ENCODE measurements at regions not wholly inside any gene's neighbourhood (a gene's known extent, or its start where the extent isn't known, plus 50 kb on each side); places are given as distances from the start of the nearest gene placed in this dataset.

- Histone ChIP-seq H3K79me2 (ENCODE audit: control insufficient read depth, insufficient read depth, low read length) (no peaks in the 10 kb centered on the region), H4K20me1 (replicated peaks; ENCODE audit: control insufficient read depth, extremely low read depth, insufficient read depth, low read length) (no peaks in the 10 kb centered on the region), H3K4me1 (ENCODE audit: control insufficient read depth, extremely low read depth, insufficient read depth, low read length) (no peaks in the 10 kb centered on the region), H3K9me1 (replicated peaks; ENCODE audit: control insufficient read depth, extremely low read depth, insufficient read depth, low read length) (no peaks in the 10 kb centered on the region), H3K4me3 (replicated peaks in 1 of 3; ENCODE audit: insufficient read depth in 1 of 3, low read depth in 1 of 3, low read length in 3 of 3) (no peak overlapping the region), H3K36me3 (ENCODE audit: control insufficient read depth in 2 of 2, extremely low read depth in 1 of 2, insufficient read depth in 2 of 2, low read length in 2 of 2) (no peaks in the 10 kb centered on the region), H2AFZ (ENCODE audit: low read depth, low read length) (no peak overlapping the region), H3K27ac (ENCODE audit: insufficient read depth, low read depth, low read length) (no peak overlapping the region), H3K4me2 (ENCODE audit: insufficient read depth, low read length) (no peak overlapping the region), H3K27me3 (ENCODE audit: control insufficient read depth in 2 of 2, insufficient read depth in 2 of 2, low read length in 2 of 2) (no peaks in the 10 kb centered on the region), H3K9me3 (replicated peaks; ENCODE audit: control insufficient read depth, insufficient read depth, low read length) (no peaks in the 10 kb centered on the region), H3K9ac (replicated peaks; ENCODE audit: extremely low read depth, insufficient read depth, low read length) (no peak overlapping the region)
- DNase-seq (ENCODE audit: low read depth, low spot score) = no peak
- TF ChIP-seq MAX (IDR thresholded peaks at IDR 0.05; ENCODE audit: insufficient read depth, insufficient read length) = no peak
- dilution Hi-C loops (cut with MboI; ENCODE audit: extremely low pct_ligation_motif_present, low sequenced_read_pairs) = no loop called here
- no TSS peak for BruUV-seq (replicated peaks)
- ChIA-PET POLR2A (no interaction called here), CTCF (no interaction called here)
- no peak for FAIRE-seq
- intact Hi-C loops (cut with micrococcal nuclease) = no loop called here
These were observed 1445.5 kb downstream of the MAT2B start for GRCh38 chr5:164950927-164951326.

DNA sequence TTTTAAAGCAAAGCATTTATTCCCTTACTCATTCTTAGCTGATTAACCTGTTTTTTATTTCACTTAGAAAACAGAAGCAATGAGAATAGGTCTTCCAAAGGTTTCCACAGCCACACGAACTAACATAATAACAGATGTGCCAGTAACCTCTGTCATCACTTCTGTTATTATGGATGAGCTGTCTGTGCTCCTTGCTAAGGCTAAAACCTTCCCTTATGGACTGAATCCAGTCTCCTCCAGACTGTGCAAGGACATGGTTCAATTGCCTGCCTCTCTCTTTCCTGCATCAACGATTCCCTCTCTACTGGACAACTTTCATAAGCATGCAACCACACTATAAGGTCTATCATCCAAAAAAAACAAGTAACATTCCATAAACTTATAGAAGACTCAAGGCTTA is 1446.2 kb downstream of the MAT2B start:
- no peaks in the 10 kb centered on the region for H3K36me3 ChIP-seq (ENCODE audit: control insufficient read depth in 2 of 2, extremely low read depth in 1 of 2, insufficient read depth in 2 of 2, low read length in 2 of 2)
- H3K9me1 ChIP-seq (replicated peaks; ENCODE audit: control insufficient read depth, extremely low read depth, insufficient read depth, low read length) = no peaks in the 10 kb centered on the region
- no peak overlapping the region for H3K4me3 ChIP-seq (replicated peaks in 1 of 3; ENCODE audit: insufficient read depth in 1 of 3, low read depth in 1 of 3, low read length in 3 of 3)
- no peaks in the 10 kb centered on the region for H3K9me3 ChIP-seq (replicated peaks; ENCODE audit: control insufficient read depth, insufficient read depth, low read length)
- H3K4me1 ChIP-seq (ENCODE audit: control insufficient read depth, extremely low read depth, insufficient read depth, low read length) = no peaks in the 10 kb centered on the region
- H3K79me2 ChIP-seq (ENCODE audit: control insufficient read depth, insufficient read depth, low read length) = no peaks in the 10 kb centered on the region
- H3K27me3 ChIP-seq (ENCODE audit: control insufficient read depth in 2 of 2, insufficient read depth in 2 of 2, low read length in 2 of 2) = no peaks in the 10 kb centered on the region
- H3K27ac ChIP-seq (ENCODE audit: insufficient read depth, low read depth, low read length) = no peak overlapping the region
- TF ChIP-seq MAX (IDR thresholded peaks at IDR 0.05; ENCODE audit: insufficient read depth, insufficient read length) (no peak), GATA2 (IDR thresholded peaks at IDR 0.05; ENCODE audit: insufficient read depth, insufficient read length, low read depth, low read length) (no peak), FOS (IDR thresholded peaks at IDR 0.05; ENCODE audit: borderline replicate concordance, insufficient read depth, low read length) (no peak), JUN (IDR thresholded peaks at IDR 0.05; ENCODE audit: borderline replicate concordance, insufficient read depth, insufficient read length, low read depth) (no peak), MYC (IDR thresholded peaks at IDR 0.05; ENCODE audit: low read depth, low read length) (no peak), EZH2 (IDR thresholded peaks at IDR 0.05; ENCODE audit: borderline replicate concordance, low read depth, low read length, severe bottlenecking) (no peak), POLR2AphosphoS5 (IDR thresholded peaks at IDR 0.05; ENCODE audit: insufficient read depth, low read depth, low read length) (no peak)
- intact Hi-C loops (cut with micrococcal nuclease) = no loop called here
- no peak overlapping the region for H2AFZ ChIP-seq (ENCODE audit: low read depth, low read length)
- CTCF ChIA-PET = no interaction called here
- POLR2A ChIA-PET = no interaction called here
- no peaks in the 10 kb centered on the region for H4K20me1 ChIP-seq (replicated peaks; ENCODE audit: control insufficient read depth, extremely low read depth, insufficient read depth, low read length)
- H3K4me2 ChIP-seq (ENCODE audit: insufficient read depth, low read length) = no peak overlapping the region
- DNase-seq (ENCODE audit: low read depth, low spot score) (no peak), FAIRE-seq (no peak)
- no TSS peak for BruUV-seq (replicated peaks)
- dilution Hi-C loops (cut with MboI; ENCODE audit: extremely low pct_ligation_motif_present, low sequenced_read_pairs) = no loop called here
- H3K9ac ChIP-seq (replicated peaks; ENCODE audit: extremely low read depth, insufficient read depth, low read length) = no peak overlapping the region

Measured in endothelial cell of umbilical vein (primary cell).